ENCODE measurements at regions not wholly inside any gene's neighbourhood (a gene's known extent, or its start where the extent isn't known, plus 50 kb on each side); places are given as distances from the start of the nearest gene placed in this dataset.

GRCh38 chr3:182406786-182407185, 386.5 kb upstream of the ATP11B start:
- Mint-ChIP-seq H3K27ac (no peak overlapping the region), H3K36me3 (no peaks in the 10 kb centered on the region), H3K4me3 (no peak overlapping the region), H3K4me1 (no peaks in the 10 kb centered on the region), H3K27me3 (ENCODE audit: low read depth in 2 of 2) (no peaks in the 10 kb centered on the region), H3K9me3 (peaks cover 3 to 5% of the 10 kb centered on the region in 2 donors)
- Histone ChIP-seq H3K4me3 (ENCODE audit: low read length) (no peak overlapping the region), H3K27me3 (ENCODE audit: control insufficient read depth, insufficient read depth, low read length) (no peaks in the 10 kb centered on the region), H3K4me1 (ENCODE audit: control insufficient read depth, insufficient read depth, low read length) (no peaks in the 10 kb centered on the region), H3K27ac (ENCODE audit: low read length) (no peak overlapping the region), H3K9me3 (ENCODE audit: control insufficient read depth, insufficient read depth, low read length) (no peaks in the 10 kb centered on the region), H3K36me3 (ENCODE audit: control insufficient read depth, insufficient read depth, low read length) (no peaks in the 10 kb centered on the region)
- no peak for ATAC-seq
- no peak for DNase-seq
- TF ChIP-seq, protein P1, sequence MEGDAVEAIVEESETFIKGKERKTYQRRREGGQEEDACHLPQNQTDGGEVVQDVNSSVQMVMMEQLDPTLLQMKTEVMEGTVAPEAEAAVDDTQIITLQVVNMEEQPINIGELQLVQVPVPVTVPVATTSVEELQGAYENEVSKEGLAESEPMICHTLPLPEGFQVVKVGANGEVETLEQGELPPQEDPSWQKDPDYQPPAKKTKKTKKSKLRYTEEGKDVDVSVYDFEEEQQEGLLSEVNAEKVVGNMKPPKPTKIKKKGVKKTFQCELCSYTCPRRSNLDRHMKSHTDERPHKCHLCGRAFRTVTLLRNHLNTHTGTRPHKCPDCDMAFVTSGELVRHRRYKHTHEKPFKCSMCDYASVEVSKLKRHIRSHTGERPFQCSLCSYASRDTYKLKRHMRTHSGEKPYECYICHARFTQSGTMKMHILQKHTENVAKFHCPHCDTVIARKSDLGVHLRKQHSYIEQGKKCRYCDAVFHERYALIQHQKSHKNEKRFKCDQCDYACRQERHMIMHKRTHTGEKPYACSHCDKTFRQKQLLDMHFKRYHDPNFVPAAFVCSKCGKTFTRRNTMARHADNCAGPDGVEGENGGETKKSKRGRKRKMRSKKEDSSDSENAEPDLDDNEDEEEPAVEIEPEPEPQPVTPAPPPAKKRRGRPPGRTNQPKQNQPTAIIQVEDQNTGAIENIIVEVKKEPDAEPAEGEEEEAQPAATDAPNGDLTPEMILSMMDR (IDR thresholded peaks at IDR 0.05): no peak
- 60% methylated on average over 1 of the region's 4 CpGs for WGBS (ENCODE audit: insufficient coverage)
- intact Hi-C loops (cut with micrococcal nuclease): no loop called here

GRCh38 chr3:182410051-182410450, 383.3 kb upstream of the ATP11B start:
- no peaks in the 10 kb centered on the region for H3K4me1 Mint-ChIP-seq
- peaks cover 0 to 4% of the 10 kb centered on the region in 2 donors for H3K9me3 Mint-ChIP-seq
- Histone ChIP-seq H3K4me3 (ENCODE audit: low read length) (no peak overlapping the region), H3K9me3 (ENCODE audit: control insufficient read depth, insufficient read depth, low read length) (no peaks in the 10 kb centered on the region), H3K27ac (ENCODE audit: low read length) (no peak overlapping the region), H3K36me3 (ENCODE audit: control insufficient read depth, insufficient read depth, low read length) (no peaks in the 10 kb centered on the region), H3K4me1 (ENCODE audit: control insufficient read depth, insufficient read depth, low read length) (no peaks in the 10 kb centered on the region), H3K27me3 (ENCODE audit: control insufficient read depth, insufficient read depth, low read length) (no peaks in the 10 kb centered on the region)
- intact Hi-C loops (cut with micrococcal nuclease): no loop called here
- TF ChIP-seq, protein P1 (IDR thresholded peaks at IDR 0.05): no peak
- no peak overlapping the region for H3K4me3 Mint-ChIP-seq
- H3K27ac Mint-ChIP-seq: no peak overlapping the region
- no peaks in the 10 kb centered on the region for H3K27me3 Mint-ChIP-seq (ENCODE audit: low read depth in 2 of 2)
- ATAC-seq (no peak), DNase-seq (no peak)
- H3K36me3 Mint-ChIP-seq: no peaks in the 10 kb centered on the region
- 71% methylated on average over 2 of the region's 5 CpGs for WGBS (ENCODE audit: insufficient coverage)

DNA sequence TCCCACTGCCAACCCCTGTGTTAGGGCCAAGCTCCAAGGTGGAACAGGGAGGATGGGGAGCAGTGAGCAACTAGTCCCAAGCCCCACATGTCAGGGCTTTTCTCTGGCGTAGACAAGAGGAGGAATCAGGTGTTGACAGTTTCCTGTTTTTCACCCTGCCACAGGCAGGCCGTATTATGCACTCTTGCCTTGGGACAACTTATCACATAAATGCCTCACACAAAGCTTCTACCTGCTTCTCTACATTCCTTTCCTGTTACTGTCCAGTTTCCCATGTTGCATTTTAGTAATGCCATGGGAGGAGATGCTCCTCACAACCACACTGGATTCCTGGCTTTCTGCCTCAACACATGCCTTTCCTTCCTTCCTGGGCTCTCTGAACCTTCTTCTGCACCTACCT, 381.2 kb upstream of the ATP11B start:
- H3K27ac Mint-ChIP-seq: no peak overlapping the region
- intact Hi-C loops (cut with micrococcal nuclease): no loop called here
- no peak overlapping the region for H3K4me3 Mint-ChIP-seq

GRCh38 chr3:182413061-182413460, 380.2 kb upstream of the ATP11B start:
- intact Hi-C loops (cut with micrococcal nuclease): no loop called here
- H3K4me3 ChIP-seq (ENCODE audit: low read length): no peak overlapping the region
- Mint-ChIP-seq H3K4me1 (no peaks in the 10 kb centered on the region), H3K36me3 (no peaks in the 10 kb centered on the region), H3K4me3 (no peak overlapping the region), H3K27me3 (ENCODE audit: low read depth in 2 of 2) (no peaks in the 10 kb centered on the region), H3K27ac (no peak overlapping the region), H3K9me3 (peaks cover 2 to 6% of the 10 kb centered on the region in 2 donors)
- ATAC-seq: no peak
- no peak overlapping the region for H3K27ac ChIP-seq (ENCODE audit: low read length)
- no CpG with 5 or more reads among the region's 1 CpG for WGBS (ENCODE audit: insufficient coverage)
- no peaks in the 10 kb centered on the region for H3K36me3 ChIP-seq (ENCODE audit: control insufficient read depth, insufficient read depth, low read length)
- no peaks in the 10 kb centered on the region for H3K9me3 ChIP-seq (ENCODE audit: control insufficient read depth, insufficient read depth, low read length)
- H3K27me3 ChIP-seq (ENCODE audit: control insufficient read depth, insufficient read depth, low read length): no peaks in the 10 kb centered on the region
- DNase-seq: no peak
- TF ChIP-seq, protein P1 (IDR thresholded peaks at IDR 0.05): no peak
- H3K4me1 ChIP-seq (ENCODE audit: control insufficient read depth, insufficient read depth, low read length): no peaks in the 10 kb centered on the region

More for the DNA sequence above, 381.2 kb upstream of the ATP11B start:
- peaks cover 0 to 4% of the 10 kb centered on the region in 2 donors for H3K9me3 Mint-ChIP-seq
- no peaks in the 10 kb centered on the region for H3K36me3 Mint-ChIP-seq
- TF ChIP-seq, protein P1 (IDR thresholded peaks at IDR 0.05): no peak
- H3K4me3 ChIP-seq (ENCODE audit: low read length): no peak overlapping the region
- no peaks in the 10 kb centered on the region for H3K36me3 ChIP-seq (ENCODE audit: control insufficient read depth, insufficient read depth, low read length)
- DNase-seq: no peak
- no peaks in the 10 kb centered on the region for H3K27me3 ChIP-seq (ENCODE audit: control insufficient read depth, insufficient read depth, low read length)
- no peak overlapping the region for H3K27ac ChIP-seq (ENCODE audit: low read length)
- no peaks in the 10 kb centered on the region for H3K27me3 Mint-ChIP-seq (ENCODE audit: low read depth in 2 of 2)
- whole genome bisulfite sequencing (ENCODE audit: insufficient coverage): 43% methylated on average over 2 of the region's 2 CpGs
- H3K4me1 ChIP-seq (ENCODE audit: control insufficient read depth, insufficient read depth, low read length): no peaks in the 10 kb centered on the region
- no peaks in the 10 kb centered on the region for H3K4me1 Mint-ChIP-seq
- no peaks in the 10 kb centered on the region for H3K9me3 ChIP-seq (ENCODE audit: control insufficient read depth, insufficient read depth, low read length)
- ATAC-seq: no peak
